Vagina (tissue), 2 donors: ENCODE measurements at regions not wholly inside any gene's neighbourhood (a gene's known extent, or its start where the extent isn't known, plus 50 kb on each side); places are given as distances from the start of the nearest gene placed in this dataset.

Experiments used
- DNase-seq, 2 donors: peaks; one replicate each; pipeline ENCODE4 v3.0.0-alpha.2; 2017; ENCODE audit errors: extremely low spot score in 2 of 2
- H3K27ac ChIP-seq: fragments of 200-600 bp; sonication (generic); one replicate; pipeline ENCODE4 v1.5.1; 2019
- H3K27me3 ChIP-seq: fragments of 200-600 bp; sonication (generic); one replicate; pipeline ENCODE4 v1.5.1; 2019
- H3K36me3 ChIP-seq, 2 donors: fragments of 200-600 bp; sonication (generic); one replicate each; pipeline ENCODE4 v1.5.1; 2017 to 2019
- H3K4me1 ChIP-seq: fragments of 200-600 bp; sonication (generic); one replicate; pipeline ENCODE4 v1.5.1; 2019
- H3K4me3 ChIP-seq, 2 donors: fragments of 200-600 bp; sonication (generic); 1 replicate in 1 of 2; 2 replicates in 1 of 2; pipeline ENCODE4 v1.5.1; 2016 to 2019
- H3K9me3 ChIP-seq: fragments of 200-600 bp; sonication (generic); one replicate; pipeline ENCODE4 v1.5.1; 2019
- POLR2A ChIP-seq, 2 donors: fragments of 450-650 bp; IDR thresholded peaks; one replicate each; pipeline ENCODE4 v1.6.1; 2017; ENCODE audit warnings: antibody characterized with exemption in 2 of 2, mild to moderate bottlenecking in 2 of 2, moderate library complexity in 2 of 2
- POLR2AphosphoS5 ChIP-seq, 2 donors: sonication (generic); formaldehyde crosslinking; IDR thresholded peaks; one replicate each; pipeline ENCODE4 v1.9.0; 2017; ENCODE audit warnings: antibody characterized with exemption in 2 of 2, mild to moderate bottlenecking in 2 of 2, low read depth in 1 of 2; ENCODE audit not compliant: insufficient read depth in 1 of 2
- intact Hi-C: fragments of 100-400 bp; cut with DNase I; formaldehyde crosslinking; loops from one replicate; pipeline ENCODE4 v1.15.1; 2023
- TF ChIP-seq, protein P1 (sequence below), 3 experiments: fragments of 450-650 bp in 2 of 3; fragments of 200-600 bp in 1 of 3; sonication (generic) in 1 of 3; IDR thresholded peaks; one replicate each; pipeline ENCODE4 v1.5.1; 2017 to 2019; ENCODE audit warnings: antibody characterized with exemption in 3 of 3, mild to moderate bottlenecking in 2 of 3, moderate library complexity in 2 of 3

- H3K36me3 ChIP-seq, result no peaks in the 10 kb centered on the region
- no peak for DNase-seq
- no peak overlapping the region for H3K4me3 ChIP-seq
- intact Hi-C loops, result no loop called here
- TF ChIP-seq, protein P1, sequence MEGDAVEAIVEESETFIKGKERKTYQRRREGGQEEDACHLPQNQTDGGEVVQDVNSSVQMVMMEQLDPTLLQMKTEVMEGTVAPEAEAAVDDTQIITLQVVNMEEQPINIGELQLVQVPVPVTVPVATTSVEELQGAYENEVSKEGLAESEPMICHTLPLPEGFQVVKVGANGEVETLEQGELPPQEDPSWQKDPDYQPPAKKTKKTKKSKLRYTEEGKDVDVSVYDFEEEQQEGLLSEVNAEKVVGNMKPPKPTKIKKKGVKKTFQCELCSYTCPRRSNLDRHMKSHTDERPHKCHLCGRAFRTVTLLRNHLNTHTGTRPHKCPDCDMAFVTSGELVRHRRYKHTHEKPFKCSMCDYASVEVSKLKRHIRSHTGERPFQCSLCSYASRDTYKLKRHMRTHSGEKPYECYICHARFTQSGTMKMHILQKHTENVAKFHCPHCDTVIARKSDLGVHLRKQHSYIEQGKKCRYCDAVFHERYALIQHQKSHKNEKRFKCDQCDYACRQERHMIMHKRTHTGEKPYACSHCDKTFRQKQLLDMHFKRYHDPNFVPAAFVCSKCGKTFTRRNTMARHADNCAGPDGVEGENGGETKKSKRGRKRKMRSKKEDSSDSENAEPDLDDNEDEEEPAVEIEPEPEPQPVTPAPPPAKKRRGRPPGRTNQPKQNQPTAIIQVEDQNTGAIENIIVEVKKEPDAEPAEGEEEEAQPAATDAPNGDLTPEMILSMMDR (IDR thresholded peaks at IDR 0.05), result no peak
- TF ChIP-seq POLR2A (IDR thresholded peaks at IDR 0.05) (no peak), POLR2AphosphoS5 (IDR thresholded peaks at IDR 0.05; ENCODE audit: insufficient read depth in 1 of 2, low read depth in 1 of 2) (no peak)
- no peaks in the 10 kb centered on the region for H3K9me3 ChIP-seq
- H3K27ac ChIP-seq, result no peak overlapping the region
- H3K4me1 ChIP-seq, result no peaks in the 10 kb centered on the region
- no peaks in the 10 kb centered on the region for H3K27me3 ChIP-seq
These were observed 195.6 kb upstream of the PWP1 start for GRCh38 chr12:107490010-107490409.

GRCh38 chr12:107491856-107492255 is 193.7 kb upstream of the PWP1 start:
- Histone ChIP-seq H3K4me1 (no peaks in the 10 kb centered on the region), H3K27ac (no peak overlapping the region), H3K27me3 (no peaks in the 10 kb centered on the region), H3K4me3 (no peak overlapping the region), H3K36me3 (no peaks in the 10 kb centered on the region), H3K9me3 (no peaks in the 10 kb centered on the region)
- TF ChIP-seq, protein P1 (IDR thresholded peaks at IDR 0.05), result no peak
- TF ChIP-seq POLR2A (IDR thresholded peaks at IDR 0.05), result no peak
- intact Hi-C loops, result no loop called here
- DNase-seq, result no peak

DNA sequence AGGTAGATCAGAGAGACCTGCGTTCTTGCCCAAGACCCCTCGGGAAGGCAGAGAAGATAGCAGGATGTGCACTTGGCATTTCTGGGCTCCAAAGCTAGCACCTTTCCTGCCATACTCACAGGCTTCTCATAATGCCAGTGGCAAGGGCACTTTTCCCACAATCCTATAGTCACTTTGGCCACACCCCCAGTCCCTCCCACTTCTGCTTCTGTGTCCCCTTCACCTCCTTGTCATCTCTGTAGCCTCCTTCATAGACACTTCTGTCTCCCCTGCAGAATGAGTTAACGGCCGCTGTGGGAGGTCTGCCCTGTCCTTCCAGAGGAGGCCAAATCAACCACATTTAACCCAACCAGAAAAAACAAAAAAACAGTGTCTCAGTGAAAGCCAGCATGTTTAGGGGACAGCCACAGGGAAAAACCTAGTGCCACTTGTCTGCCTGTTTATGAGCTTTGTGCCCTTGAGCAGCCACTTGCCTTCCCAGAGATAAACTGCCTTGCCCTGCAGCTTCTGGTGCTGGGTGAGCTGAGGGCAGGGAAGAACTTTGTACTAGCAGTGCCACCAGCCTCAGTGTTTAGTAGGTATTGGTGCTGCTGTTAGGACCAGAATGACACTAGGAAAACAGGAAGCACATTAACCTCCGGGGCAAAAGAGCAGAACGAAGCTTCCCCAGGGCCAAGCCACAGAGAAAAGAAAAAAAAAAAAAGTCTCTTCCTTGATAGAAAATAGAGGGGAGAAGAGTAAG is 193.0 kb upstream of the PWP1 start:
- Histone ChIP-seq H3K36me3 (no peaks in the 10 kb centered on the region), H3K27ac (no peak overlapping the region), H3K4me1 (no peaks in the 10 kb centered on the region), H3K9me3 (no peaks in the 10 kb centered on the region), H3K27me3 (no peaks in the 10 kb centered on the region), H3K4me3 (no peak overlapping the region)
- TF ChIP-seq POLR2A (IDR thresholded peaks at IDR 0.05) (no peak), POLR2AphosphoS5 (IDR thresholded peaks at IDR 0.05; ENCODE audit: insufficient read depth in 1 of 2, low read depth in 1 of 2) (no peak)
- TF ChIP-seq, protein P1 (IDR thresholded peaks at IDR 0.05), result no peak
- intact Hi-C loops, result no loop called here
- no peak for DNase-seq

- no peak overlapping the region for H3K27ac ChIP-seq
- no peak overlapping the region for H3K4me3 ChIP-seq
- DNase-seq, result no peak
- no peaks in the 10 kb centered on the region for H3K36me3 ChIP-seq
- H3K4me1 ChIP-seq, result no peaks in the 10 kb centered on the region
- H3K27me3 ChIP-seq, result no peaks in the 10 kb centered on the region
- no peaks in the 10 kb centered on the region for H3K9me3 ChIP-seq
- TF ChIP-seq POLR2AphosphoS5 (IDR thresholded peaks at IDR 0.05; ENCODE audit: insufficient read depth in 1 of 2, low read depth in 1 of 2), result no peak
- no peak for TF ChIP-seq POLR2A (IDR thresholded peaks at IDR 0.05)
- TF ChIP-seq, protein P1 (IDR thresholded peaks at IDR 0.05), result no peak
- intact Hi-C loops, result no loop called here
These were observed 192.5 kb upstream of the PWP1 start for GRCh38 chr12:107493135-107493494.

DNA sequence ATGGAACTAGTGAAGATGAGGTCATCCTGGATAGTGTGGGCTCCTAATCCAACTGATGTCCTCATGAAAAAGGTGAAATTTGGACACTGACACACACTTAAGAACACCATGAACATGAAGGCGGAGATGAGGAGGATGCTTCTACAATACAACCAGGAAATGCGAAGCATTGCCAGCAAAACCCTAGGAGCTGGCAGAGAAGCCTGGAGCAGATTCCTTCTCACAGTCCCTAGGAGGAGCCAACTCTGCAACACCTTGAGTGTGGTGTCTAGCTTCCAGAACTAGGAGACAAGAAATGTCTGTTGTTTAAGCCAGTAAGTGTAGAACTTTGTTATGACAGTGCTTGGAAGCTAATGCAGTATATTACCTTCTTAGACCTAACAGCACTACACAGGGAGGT is 191.9 kb upstream of the PWP1 start:
- no peak overlapping the region for H3K27ac ChIP-seq
- no peaks in the 10 kb centered on the region for H3K36me3 ChIP-seq
- no peaks in the 10 kb centered on the region for H3K4me1 ChIP-seq
- intact Hi-C loops, result no loop called here
- no peaks in the 10 kb centered on the region for H3K27me3 ChIP-seq
- H3K9me3 ChIP-seq, result no peaks in the 10 kb centered on the region
- no peak overlapping the region for H3K4me3 ChIP-seq
- DNase-seq, result no peak
- TF ChIP-seq, protein P1 (IDR thresholded peaks at IDR 0.05), result no peak
- TF ChIP-seq POLR2A (IDR thresholded peaks at IDR 0.05), result no peak
- TF ChIP-seq POLR2AphosphoS5 (IDR thresholded peaks at IDR 0.05; ENCODE audit: insufficient read depth in 1 of 2, low read depth in 1 of 2), result no peak
